IMR-90 (cell line): ENCODE measurements at regions not wholly inside any gene's neighbourhood (a gene's known extent, or its start where the extent isn't known, plus 50 kb on each side); places are given as distances from the start of the nearest gene placed in this dataset.

Source experiments
- ATAC-seq: fragments of 200-7000 bp; cut with Tn5 transposase; 2 replicates; pipeline ENCODE4 v1.9.1; 2020; ENCODE audit warnings: low read depth, mild to moderate bottlenecking, moderate library complexity
- BruUV-seq: library from RNA; stranded (reverse); fragments of 400-500 nt; replicated peaks from 2 replicates; lab custom pipeline; 2021; lab: Mats Ljungman, UMichigan
- CTCF ChIA-PET: fragments of 300-600 bp; formaldehyde crosslinking; extraction: SDS; loops from one replicate; lab custom pipeline; 2021; ENCODE audit warnings: antibody characterized with exemption; lab: Yijun Ruan, JAX
- POLR2A ChIA-PET: fragments of 300-600 bp; sonication (Branson Sonifier 250); formaldehyde crosslinking; loops from one replicate; lab custom pipeline; 2022; ENCODE audit warnings: antibody characterized with exemption; ENCODE audit not compliant: unreplicated experiment; lab: Charles Lee
- DNase-seq: peaks from one replicate; pipeline ENCODE4 v3.0.0; 2013
- H2AFZ ChIP-seq: replicated peaks from 2 replicates; pipeline ENCODE3; 2013; ENCODE audit warnings: low read length, mild to moderate bottlenecking; ENCODE audit not compliant: poor library complexity
- H2AK5ac ChIP-seq: 2 replicates; pipeline ENCODE4 v1.6.1; 2013; ENCODE audit warnings: low read depth, low read length, inconsistent platforms
- H2AK9ac ChIP-seq: replicated peaks from 2 replicates; pipeline ENCODE3; 2013; ENCODE audit warnings: mild to moderate bottlenecking, low read depth, low read length, moderate library complexity; ENCODE audit not compliant: poor library complexity
- H2BK120ac ChIP-seq: 2 replicates; pipeline ENCODE4 v1.6.1; 2013; ENCODE audit warnings: low read depth, low read length, inconsistent platforms
- H2BK15ac ChIP-seq: 3 replicates; pipeline ENCODE4 v1.6.1; 2013; ENCODE audit warnings: low read depth, low read length, inconsistent platforms
- H2BK20ac ChIP-seq: 2 replicates; pipeline ENCODE4 v1.6.1; 2013; ENCODE audit warnings: low read depth, mild to moderate bottlenecking, inconsistent platforms, low read length, moderate library complexity
- H2BK5ac ChIP-seq: 2 replicates; pipeline ENCODE4 v1.6.1; 2013; ENCODE audit warnings: mild to moderate bottlenecking, low read depth, low read length, inconsistent platforms; ENCODE audit not compliant: poor library complexity, severe bottlenecking
- H3K14ac ChIP-seq: replicated peaks from 2 replicates; pipeline ENCODE4 v1.6.1; 2013; ENCODE audit warnings: low read depth, low read length, inconsistent platforms
- H3K18ac ChIP-seq: 2 replicates; pipeline ENCODE4 v1.6.1; 2013; ENCODE audit warnings: low read depth, low read length, control low read depth
- H3K23ac ChIP-seq: 2 replicates; pipeline ENCODE4 v1.6.1; 2013; ENCODE audit warnings: low read depth, low read length, inconsistent platforms
- H3K27ac ChIP-seq: 2 replicates; pipeline ENCODE4 v1.5.1; 2013; ENCODE audit warnings: mild to moderate bottlenecking, control low read depth, low read length; ENCODE audit not compliant: insufficient read depth
- H3K27me3 ChIP-seq: 2 replicates; pipeline ENCODE4 v1.6.1; 2013; ENCODE audit warnings: low read length; ENCODE audit not compliant: control insufficient read depth, insufficient read depth
- H3K36me3 ChIP-seq: 2 replicates; pipeline ENCODE4 v1.6.1; 2013; ENCODE audit warnings: low read length, mixed read lengths; ENCODE audit not compliant: control insufficient read depth, insufficient read depth
- H3K4ac ChIP-seq: 2 replicates; pipeline ENCODE4 v1.6.1; 2013; ENCODE audit warnings: low read depth, low read length, inconsistent platforms
- H3K4me1 ChIP-seq: 2 replicates; pipeline ENCODE4 v1.6.1; 2013; ENCODE audit warnings: low read length, mixed read lengths; ENCODE audit not compliant: control insufficient read depth, insufficient read depth
- H3K4me2 ChIP-seq: 2 replicates; pipeline ENCODE4 v1.6.1; 2013; ENCODE audit warnings: low read depth, mild to moderate bottlenecking, control low read depth, low read length, moderate library complexity
- H3K4me3 ChIP-seq: 2 replicates; pipeline ENCODE4 v1.5.1; 2013; ENCODE audit warnings: low read depth, mild to moderate bottlenecking, control low read depth, low read length, moderate library complexity; ENCODE audit not compliant: insufficient read depth
- H3K56ac ChIP-seq: 2 replicates; pipeline ENCODE4 v1.6.1; 2013; ENCODE audit warnings: low read length, inconsistent platforms; ENCODE audit not compliant: insufficient read depth; ENCODE audit errors: extremely low read depth
- H3K79me1 ChIP-seq, 2 experiments: 2 replicates each; pipeline ENCODE4 v1.6.1; 2013; ENCODE audit warnings: low read length in 2 of 2, inconsistent platforms in 1 of 2, low read depth in 1 of 2
- H3K9ac ChIP-seq: 2 replicates; pipeline ENCODE4 v1.6.1; 2013; ENCODE audit warnings: low read depth, low read length, control low read depth
- H3K9me1 ChIP-seq: 2 replicates; pipeline ENCODE4 v1.6.1; 2013; ENCODE audit warnings: low read length, inconsistent platforms; ENCODE audit not compliant: insufficient read depth
- H3K9me3 ChIP-seq: 2 replicates; pipeline ENCODE4 v1.6.1; 2013; ENCODE audit warnings: low read length; ENCODE audit not compliant: control insufficient read depth, insufficient read depth
- H4K20me1 ChIP-seq: 2 replicates; pipeline ENCODE4 v1.6.1; 2013; ENCODE audit warnings: low read length, inconsistent platforms; ENCODE audit not compliant: insufficient read depth
- H4K5ac ChIP-seq: 2 replicates; pipeline ENCODE4 v1.6.1; 2013; ENCODE audit warnings: mild to moderate bottlenecking, low read depth, low read length, control low read depth
- H4K8ac ChIP-seq, 2 experiments: 2 replicates each; pipeline ENCODE4 v1.6.1; 2013; ENCODE audit warnings: low read depth in 2 of 2, low read length in 2 of 2, control low read depth in 1 of 2, inconsistent platforms in 1 of 2
- H4K91ac ChIP-seq: 2 replicates; pipeline ENCODE4 v1.6.1; 2013; ENCODE audit warnings: low read depth, low read length, inconsistent platforms; ENCODE audit not compliant: insufficient read depth
- BHLHE40 ChIP-seq: fragments of 150-350 bp; IDR thresholded peaks from 2 replicates; pipeline ENCODE4 v1.6.1; 2016; ENCODE audit warnings: mild to moderate bottlenecking, low read depth, low read length
- CEBPB ChIP-seq: IDR thresholded peaks from 2 replicates; pipeline ENCODE4 v1.6.1; 2012; ENCODE audit warnings: low read depth, low read length, improper control_type of control experiment
- CHD1 ChIP-seq: IDR thresholded peaks from 2 replicates; pipeline ENCODE4 v1.6.1; 2012; ENCODE audit warnings: low read depth, low read length, improper control_type of control experiment
- CTCF ChIP-seq: conservative IDR thresholded peaks from 2 replicates; pipeline ENCODE4 v1.5.1; 2012; ENCODE audit warnings: mild to moderate bottlenecking, low read depth, low read length, improper control_type of control experiment
- ELK1 ChIP-seq: fragments of 150-350 bp; IDR thresholded peaks from 2 replicates; pipeline ENCODE4 v1.6.1; 2016; ENCODE audit warnings: low read depth, mild to moderate bottlenecking, low read length, moderate library complexity, borderline replicate concordance
- FOS ChIP-seq: fragments of 150-350 bp; IDR thresholded peaks from 2 replicates; pipeline ENCODE4 v1.6.1; 2016; ENCODE audit warnings: low read depth, low read length
- MAFK ChIP-seq: IDR thresholded peaks from 2 replicates; pipeline ENCODE4 v1.6.1; 2012; ENCODE audit warnings: low read depth, low read length, improper control_type of control experiment
- MAZ ChIP-seq: IDR thresholded peaks from 2 replicates; pipeline ENCODE4 v1.6.1; 2012; ENCODE audit warnings: low read depth, mild to moderate bottlenecking, low read length, improper control_type of control experiment, moderate library complexity, borderline replicate concordance
- MXI1 ChIP-seq: IDR thresholded peaks from 2 replicates; pipeline ENCODE4 v1.6.1; 2012; ENCODE audit warnings: low read depth, mild to moderate bottlenecking, low read length, moderate library complexity, borderline replicate concordance
- NFE2L2 ChIP-seq: fragments of 150-350 bp; IDR thresholded peaks from 2 replicates; pipeline ENCODE4 v1.6.1; 2016; ENCODE audit warnings: low read depth, mild to moderate bottlenecking, low read length
- POLR2A ChIP-seq: IDR thresholded peaks from 2 replicates; pipeline ENCODE4 v1.6.1; 2012; ENCODE audit warnings: mild to moderate bottlenecking, low read depth, low read length
- RAD21 ChIP-seq: IDR thresholded peaks from 2 replicates; pipeline ENCODE4 v1.6.1; 2012; ENCODE audit warnings: low read length, improper control_type of control experiment
- RCOR1 ChIP-seq: IDR thresholded peaks from 2 replicates; pipeline ENCODE4 v1.6.1; 2012; ENCODE audit warnings: mild to moderate bottlenecking, low read length, improper control_type of control experiment; ENCODE audit not compliant: insufficient replicate concordance
- RFX5 ChIP-seq: IDR thresholded peaks from 2 replicates; pipeline ENCODE4 v1.8.0; 2012; ENCODE audit warnings: low read depth, mild to moderate bottlenecking, low read length, moderate library complexity
- USF2 ChIP-seq: fragments of 150-350 bp; IDR thresholded peaks from 2 replicates; pipeline ENCODE4 v1.6.1; 2017; ENCODE audit warnings: mild to moderate bottlenecking, antibody characterized with exemption, low read length, low read depth
- dilution Hi-C: fragments of 300-500 bp; cut with HindIII; formaldehyde crosslinking; loops from one replicate; pipeline ENCODE4 v1.14.3; 2018; ENCODE audit warnings: low sequenced_read_pairs; ENCODE audit not compliant: unreplicated experiment
- in situ Hi-C: fragments of 300-500 bp; cut with MboI; formaldehyde crosslinking; loops from 3 replicates; pipeline ENCODE4 v1.14.3; 2019; ENCODE audit warnings: low sequenced_read_pairs, inconsistent platforms, mixed read lengths
- intact Hi-C: fragments of 100-400 bp; cut with micrococcal nuclease; formaldehyde crosslinking; loops from 2 replicates; pipeline ENCODE4 v1.10.0; 2022

- in situ Hi-C loops, result no loop called here
- Histone ChIP-seq H2BK20ac (no peak overlapping the region), H3K4ac (no peak overlapping the region), H3K18ac (no peak overlapping the region), H2AFZ (no peak overlapping the region), H4K91ac (no peak overlapping the region), H2AK5ac (no peak overlapping the region), H2BK5ac (no peak overlapping the region), H3K4me2 (no peak overlapping the region), H3K4me1 (no peaks in the 10 kb centered on the region), H3K14ac (no peak overlapping the region), H3K27me3 (no peaks in the 10 kb centered on the region), H3K79me1 (no peaks in the 10 kb centered on the region), H4K8ac (no peak overlapping the region), H2AK9ac (no peak overlapping the region), H3K9ac (no peak overlapping the region), H3K9me1 (no peaks in the 10 kb centered on the region), H3K9me3 (peaks cover 3% of the 10 kb centered on the region), H3K36me3 (no peaks in the 10 kb centered on the region), H2BK15ac (no peak overlapping the region), H3K4me3 (no peak overlapping the region), H2BK120ac (no peak overlapping the region), H3K27ac (no peak overlapping the region), H3K56ac (no peak overlapping the region), H4K5ac (no peak overlapping the region), H4K20me1 (no peaks in the 10 kb centered on the region), H3K23ac (no peak overlapping the region)
- dilution Hi-C loops, result no loop called here
- intact Hi-C loops, result no loop called here
- ATAC-seq (no peak), DNase-seq (no peak)
- no TSS peak for BruUV-seq
- ChIA-PET POLR2A (no interaction called here), CTCF (no interaction called here)
- TF ChIP-seq POLR2A, result no peak
- TF ChIP-seq CEBPB, result no peak
- no peak for TF ChIP-seq FOS
- TF ChIP-seq CTCF, result no peak
- TF ChIP-seq RFX5, result no peak
- TF ChIP-seq MAZ, result no peak
- no peak for TF ChIP-seq RCOR1
- TF ChIP-seq MAFK, result no peak
- TF ChIP-seq ELK1, result no peak
- no peak for TF ChIP-seq BHLHE40
- no peak for TF ChIP-seq RAD21
- TF ChIP-seq MXI1, result no peak
- TF ChIP-seq NFE2L2, result no peak
- no peak for TF ChIP-seq CHD1
- TF ChIP-seq USF2, result no peak
Measured at GRCh38 chr3:181054538-181054937, 65.0 kb upstream of the DNAJC19 start.
